Stimulated activated CD8-positive, alpha-beta memory T cell treated with anti-CD3 and anti-CD28 coated beads, Interleukin-12 subunit alpha, Interleukin-12 subunit beta, amount 100 ng/mL, for 1 hour (primary cell): ENCODE measurements at regions not wholly inside any gene's neighbourhood (a gene's known extent, or its start where the extent isn't known, plus 50 kb on each side); places are given as distances from the start of the nearest gene placed in this dataset.
"Not testable (repeated sequence)": the region's sequence is repeated elsewhere in the genome, so short reads cannot be mapped to it uniquely, and the experiment has no call there.

Experiments
- DNase-seq: peaks from one replicate; pipeline ENCODE4 v3.0.0-alpha.2; 2020; ENCODE audit warnings: low read depth

DNA sequence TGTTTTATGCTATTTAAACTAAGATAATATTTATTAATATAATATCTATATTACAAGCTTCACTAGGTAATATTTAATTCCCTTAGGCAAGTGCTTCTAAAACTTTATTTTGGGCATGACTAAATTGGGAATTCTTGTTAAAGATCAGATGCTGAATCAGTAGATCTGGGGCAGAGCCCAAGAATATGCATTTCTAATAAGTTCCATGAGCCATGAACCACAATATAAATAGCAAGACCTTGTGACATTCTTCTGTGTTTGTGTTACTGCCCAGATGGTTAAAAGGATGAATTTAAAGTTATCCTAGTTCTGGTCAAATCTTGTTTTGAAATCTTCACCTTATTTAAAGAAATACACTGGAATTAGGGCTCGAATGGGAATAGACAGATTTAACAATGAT, 258.4 kb upstream of the CACNA2D1 start:
- DNase-seq = no peak

DNA sequence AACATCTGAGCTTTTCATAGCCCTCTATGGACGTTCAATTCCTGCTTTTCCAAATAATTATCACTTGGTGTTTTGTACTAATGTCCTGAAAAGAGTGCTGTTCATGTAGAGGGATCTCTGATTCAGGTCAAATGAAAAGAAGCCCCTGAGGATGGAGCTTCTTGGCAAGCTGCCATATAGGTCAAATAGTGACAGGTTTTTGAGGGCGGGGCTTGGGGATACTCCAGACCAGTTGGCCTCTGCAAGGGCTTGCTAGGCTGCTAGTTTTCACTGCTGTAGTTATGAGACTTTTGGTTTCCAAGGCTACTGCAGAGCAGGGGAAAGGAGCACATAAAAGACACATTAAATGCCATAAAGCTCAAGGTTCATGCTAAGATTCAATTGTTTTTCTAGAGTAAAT, 257.2 kb upstream of the CACNA2D1 start:
- DNase-seq = no peak

DNA sequence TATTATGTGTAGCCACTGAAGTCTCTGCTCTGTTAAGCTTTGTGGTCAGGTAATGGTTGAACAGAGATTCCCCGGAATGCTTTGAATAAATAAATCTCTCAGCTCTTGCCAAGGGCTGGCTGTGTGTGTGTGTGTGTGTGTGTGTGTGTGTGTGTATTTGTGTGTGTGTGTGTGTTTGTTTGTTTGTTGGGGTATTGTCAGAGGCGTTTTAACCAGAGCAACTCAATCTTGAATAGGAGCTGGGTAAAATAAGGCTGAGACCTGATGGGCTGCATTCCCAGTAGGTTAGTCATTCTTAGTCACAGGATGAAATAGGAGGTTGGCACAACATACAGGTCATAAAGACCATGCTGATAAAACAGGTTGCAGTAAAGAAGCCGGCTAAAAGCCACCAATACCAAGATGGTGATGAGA, 256.2 kb upstream of the CACNA2D1 start:
- DNase-seq = no peak

DNA sequence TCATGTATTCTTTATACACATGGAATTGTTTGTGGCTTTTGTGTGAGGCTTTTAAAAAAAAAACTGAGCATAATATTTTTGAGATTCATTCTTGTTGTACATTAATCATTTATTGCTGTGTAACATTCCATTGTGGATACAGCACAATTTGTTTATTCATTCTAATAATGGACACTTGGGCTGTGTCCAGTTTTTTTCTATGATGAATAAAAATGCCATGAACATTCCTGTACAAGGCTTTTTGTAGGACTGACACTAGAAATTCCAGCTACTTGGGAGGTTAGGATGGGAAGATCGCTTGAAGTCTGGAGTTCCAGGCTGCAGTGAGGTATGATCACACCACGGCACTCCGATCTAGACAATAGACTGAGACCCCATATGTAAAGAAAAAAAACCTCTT, 254.3 kb upstream of the CACNA2D1 start:
- no peak for DNase-seq

DNA sequence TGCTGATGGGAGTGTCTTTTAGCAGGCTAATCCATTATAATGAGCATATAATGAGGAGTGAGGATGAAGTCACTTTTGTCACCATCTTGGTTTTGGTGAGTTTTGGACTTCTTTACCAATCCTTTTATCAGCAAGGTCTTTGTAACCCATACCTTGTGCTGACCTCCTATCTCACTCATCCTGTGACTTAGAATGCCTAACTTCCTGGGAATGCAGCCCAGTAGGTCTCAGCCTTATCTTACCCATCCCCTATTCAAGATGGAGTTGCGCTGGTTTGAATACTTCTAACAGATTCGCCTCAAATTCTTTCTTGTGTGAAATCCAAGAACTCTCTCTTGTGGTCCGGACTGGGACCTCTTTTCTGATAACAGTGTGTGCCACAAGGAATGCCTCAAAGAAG, 253.1 kb upstream of the CACNA2D1 start:
- no peak for DNase-seq

DNA sequence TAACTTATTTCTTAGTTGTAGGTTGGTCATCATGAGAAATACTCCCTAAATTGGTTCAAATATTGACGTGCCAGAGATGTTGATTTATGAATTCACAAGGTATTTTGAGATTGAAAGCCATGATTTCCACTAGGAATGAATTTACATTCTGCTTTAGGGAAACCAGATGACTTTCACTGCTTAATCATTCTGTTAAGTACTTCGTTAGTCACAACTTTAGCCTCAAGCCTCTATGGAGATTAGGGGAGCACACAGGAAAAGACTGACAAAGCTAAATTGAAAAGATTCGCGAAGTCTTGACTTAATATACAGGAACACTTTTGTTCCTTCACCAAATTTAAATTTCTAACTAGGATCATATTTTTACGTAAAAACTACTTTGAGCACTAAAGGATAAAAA, 250.4 kb upstream of the CACNA2D1 start:
- no peak for DNase-seq

DNA sequence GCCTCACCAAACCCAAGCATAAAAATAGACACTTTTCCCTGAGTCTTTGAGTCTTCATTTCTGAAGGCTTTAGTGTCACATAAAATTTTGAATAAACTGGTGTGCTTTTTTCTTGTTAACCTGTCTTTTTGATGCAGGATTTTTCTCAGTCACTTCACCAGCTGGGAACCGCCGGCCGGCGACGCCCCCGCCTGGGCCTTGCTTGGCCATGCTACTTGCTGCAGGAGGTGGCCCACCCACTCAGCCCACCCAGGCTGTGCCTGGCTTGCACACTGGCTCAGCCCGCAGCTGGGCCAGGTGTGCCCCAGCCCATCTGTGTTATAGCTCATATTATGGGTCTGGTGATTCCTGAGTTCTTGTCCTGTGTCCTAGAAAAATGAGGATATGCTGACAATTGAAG, 247.4 kb upstream of the CACNA2D1 start:
- no peak for DNase-seq

DNA sequence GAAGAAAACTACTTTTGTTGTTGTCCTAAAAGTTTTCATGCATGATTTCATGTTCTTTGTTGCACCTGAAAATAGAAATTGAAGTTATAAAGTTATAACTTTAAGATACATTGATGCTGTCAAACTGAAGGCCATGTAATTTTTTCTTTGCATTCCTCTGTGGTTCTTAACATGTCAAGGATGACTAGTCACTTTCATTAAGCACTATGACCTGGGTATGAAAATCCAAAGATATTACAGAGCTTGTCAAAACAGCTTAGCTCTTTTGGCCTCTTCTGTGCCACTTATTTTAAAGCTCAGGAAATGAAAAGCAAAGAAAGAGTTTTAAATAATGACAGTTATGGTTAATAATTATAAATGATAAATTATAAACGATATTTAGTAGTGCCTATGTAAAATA, 241.6 kb upstream of the CACNA2D1 start:
- DNase-seq = no peak

DNA sequence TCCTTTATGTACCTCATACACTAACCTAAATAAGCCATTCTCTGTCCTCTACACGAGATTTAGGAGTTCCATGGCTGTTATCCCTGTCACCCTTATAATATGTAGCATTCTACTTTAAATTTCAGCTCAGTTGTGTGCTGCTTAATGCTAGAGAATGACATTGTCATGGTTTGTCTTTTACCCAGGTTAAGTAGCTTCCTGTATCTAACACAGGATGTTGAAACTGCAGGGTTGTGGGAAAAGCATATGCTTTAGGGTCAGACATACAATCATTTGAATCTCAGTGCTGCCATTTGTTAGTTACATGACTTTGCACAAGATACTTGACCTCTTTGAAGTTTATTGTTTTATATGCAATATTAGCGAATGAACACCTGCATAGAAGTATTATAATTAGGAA, 235.1 kb upstream of the CACNA2D1 start:
- no peak for DNase-seq

DNA sequence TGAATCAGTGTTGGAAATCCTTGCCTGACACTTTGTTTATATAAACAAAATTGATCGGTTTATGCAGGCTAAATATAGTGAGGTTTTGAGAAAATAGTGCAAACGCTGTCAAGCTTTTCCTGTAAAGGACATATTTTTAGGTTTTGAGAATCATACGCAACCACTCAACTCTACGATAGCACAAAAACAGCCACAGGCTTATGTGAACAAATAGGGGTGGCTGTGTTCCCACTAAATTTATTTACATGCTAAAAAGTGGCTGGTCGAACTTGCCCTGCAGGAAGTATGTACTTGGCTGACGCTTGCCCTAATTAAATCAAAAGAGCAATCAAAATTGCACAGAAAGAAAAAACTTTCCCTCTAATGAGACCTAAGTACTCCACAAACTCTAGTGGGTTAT, 234.7 kb upstream of the CACNA2D1 start:
- DNase-seq = no peak

DNA sequence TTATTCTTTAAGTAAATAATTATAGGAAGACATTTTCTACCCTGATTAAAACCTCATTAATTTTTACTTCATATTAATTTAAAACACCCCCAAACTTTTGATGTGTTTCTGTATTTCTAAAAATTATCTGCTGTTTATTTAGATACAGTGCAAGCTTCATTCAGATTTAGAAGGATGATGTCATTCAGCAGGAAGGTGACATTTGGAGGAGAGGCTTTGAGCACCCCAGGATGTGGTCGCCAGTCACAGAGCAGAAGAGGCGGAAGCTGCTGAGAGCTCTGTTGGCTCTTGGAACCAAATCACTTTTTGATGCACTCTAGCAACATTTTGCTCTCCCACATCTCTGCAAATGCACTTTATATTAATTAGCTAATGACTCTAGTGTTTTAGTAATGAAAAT, 233.9 kb upstream of the CACNA2D1 start:
- peak; percentile 10 for DNase-seq

DNA sequence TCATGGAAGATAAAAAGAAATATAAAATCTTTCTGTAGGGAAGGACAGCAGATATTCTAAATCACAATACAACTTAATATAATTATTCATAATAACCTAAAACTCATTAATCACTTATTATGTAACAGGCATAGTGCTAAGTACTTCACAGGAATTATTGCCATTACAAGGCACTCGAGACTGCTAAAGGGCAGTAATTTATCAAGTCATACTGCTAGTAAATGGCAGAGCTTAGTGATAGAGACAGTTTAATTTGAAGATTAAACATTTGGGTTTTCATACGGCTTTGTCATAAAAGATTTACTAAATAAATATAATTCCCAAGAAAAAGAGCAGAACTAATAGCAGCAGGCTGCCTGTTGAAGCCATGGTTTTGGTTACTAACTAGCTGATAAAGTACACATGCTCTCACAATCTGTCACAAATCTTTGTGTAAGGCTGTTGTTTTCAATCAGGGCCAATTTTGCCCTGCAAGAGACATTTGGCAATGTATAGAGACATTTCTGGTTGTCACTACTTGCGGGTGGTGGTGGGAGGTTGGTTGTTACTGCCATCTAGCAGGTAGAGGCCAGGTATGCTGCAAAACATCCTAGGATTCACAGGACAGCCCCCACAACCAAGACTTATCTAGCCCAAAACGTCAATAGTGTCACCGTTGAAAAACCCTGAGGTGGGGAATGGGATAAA, 233.3 kb upstream of the CACNA2D1 start:
- DNase-seq = no peak

DNA sequence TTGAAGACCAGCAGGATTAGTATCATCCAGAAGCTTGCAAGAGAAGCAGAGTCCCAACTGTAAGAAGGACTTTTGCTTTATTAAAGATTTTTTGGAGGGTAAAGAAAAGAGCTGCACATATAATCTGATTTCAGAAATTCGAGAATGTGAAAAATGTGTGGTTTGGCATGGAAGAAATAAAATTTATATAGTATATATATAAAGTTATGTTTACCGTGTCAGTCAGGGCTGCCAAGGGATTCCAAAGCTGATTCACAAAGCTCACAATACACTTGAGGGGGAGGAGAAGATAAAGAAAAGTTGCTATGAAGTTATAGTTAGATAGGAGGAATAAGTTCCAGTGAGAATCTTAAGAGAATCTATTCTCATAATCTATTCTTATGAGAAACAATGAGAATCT, 231.8 kb upstream of the CACNA2D1 start:
- no peak for DNase-seq

DNA sequence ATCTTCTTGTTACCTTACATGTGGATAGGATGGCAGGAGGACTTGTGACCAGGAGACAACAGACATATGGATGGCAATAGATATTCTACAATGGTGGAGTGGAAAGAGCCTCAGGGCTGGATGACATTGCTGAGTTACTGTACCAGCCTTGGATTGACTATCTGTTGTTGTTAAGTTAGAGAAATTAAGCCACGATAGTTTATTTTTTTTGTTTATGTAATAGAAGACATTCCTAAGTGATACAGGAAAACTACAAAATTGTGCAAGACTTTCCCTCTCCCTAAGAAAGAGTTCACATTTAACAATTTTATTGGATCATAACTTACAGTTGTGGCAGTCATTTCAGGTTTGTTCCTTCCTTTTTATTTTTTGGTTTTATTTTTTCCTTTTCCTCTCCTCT, 230.7 kb upstream of the CACNA2D1 start:
- DNase-seq = no peak

DNA sequence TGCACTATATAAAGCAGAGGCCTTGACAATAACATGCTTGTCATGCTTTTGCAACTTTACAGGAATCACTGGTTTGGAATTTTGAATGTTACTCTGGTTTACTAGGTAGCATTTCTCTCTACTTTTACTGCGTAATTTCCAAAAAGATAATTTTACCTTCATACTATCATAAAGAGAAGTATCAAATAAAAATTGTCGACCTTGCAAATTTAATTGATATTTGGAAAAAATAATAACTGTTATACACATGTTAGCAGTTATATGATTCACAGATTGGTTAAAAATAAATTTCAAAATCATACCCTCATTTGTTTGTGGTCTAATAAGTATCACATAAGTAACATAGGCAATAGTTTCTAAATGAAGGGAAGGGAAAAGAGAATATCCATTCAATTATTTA, 228.5 kb upstream of the CACNA2D1 start:
- DNase-seq = no peak

DNA sequence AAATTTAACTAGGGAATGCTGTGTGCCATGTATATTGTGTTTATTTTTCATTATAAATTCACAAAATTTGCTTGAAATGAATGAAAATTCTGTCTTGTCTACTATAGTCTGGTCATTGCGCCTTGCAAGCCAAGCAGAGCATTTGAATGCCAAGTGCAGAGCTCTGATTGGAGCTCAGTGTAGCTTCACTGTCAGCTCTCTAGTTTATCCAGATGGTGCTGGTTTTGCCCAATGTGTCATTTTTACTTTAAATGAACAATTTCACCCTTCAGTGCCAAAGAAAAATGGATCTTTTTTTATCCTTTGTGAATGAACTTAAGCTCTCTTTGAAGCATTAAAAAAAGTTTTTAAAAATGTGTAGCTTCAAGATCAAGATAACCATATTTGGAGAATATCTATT, 225.6 kb upstream of the CACNA2D1 start:
- DNase-seq = no peak

DNA sequence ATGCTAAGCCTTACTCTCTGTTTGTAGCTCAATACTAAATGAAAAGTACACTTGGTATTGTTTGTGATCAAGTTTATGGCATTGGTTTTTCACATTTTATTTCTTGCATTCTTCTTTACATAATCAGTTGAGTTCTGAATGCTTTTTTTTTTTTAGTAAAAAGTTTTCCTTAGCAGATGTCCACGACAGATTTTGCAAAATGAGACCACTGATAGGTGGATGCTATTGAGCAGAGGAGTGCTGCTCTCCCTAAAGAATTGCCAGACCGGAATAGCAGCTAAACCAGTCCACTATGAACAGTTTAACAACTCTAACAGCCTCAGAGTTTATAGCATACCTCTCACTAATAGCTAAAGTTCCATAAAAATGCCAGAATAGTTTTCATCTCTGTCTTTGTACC, 225.1 kb upstream of the CACNA2D1 start:
- no peak for DNase-seq

DNA sequence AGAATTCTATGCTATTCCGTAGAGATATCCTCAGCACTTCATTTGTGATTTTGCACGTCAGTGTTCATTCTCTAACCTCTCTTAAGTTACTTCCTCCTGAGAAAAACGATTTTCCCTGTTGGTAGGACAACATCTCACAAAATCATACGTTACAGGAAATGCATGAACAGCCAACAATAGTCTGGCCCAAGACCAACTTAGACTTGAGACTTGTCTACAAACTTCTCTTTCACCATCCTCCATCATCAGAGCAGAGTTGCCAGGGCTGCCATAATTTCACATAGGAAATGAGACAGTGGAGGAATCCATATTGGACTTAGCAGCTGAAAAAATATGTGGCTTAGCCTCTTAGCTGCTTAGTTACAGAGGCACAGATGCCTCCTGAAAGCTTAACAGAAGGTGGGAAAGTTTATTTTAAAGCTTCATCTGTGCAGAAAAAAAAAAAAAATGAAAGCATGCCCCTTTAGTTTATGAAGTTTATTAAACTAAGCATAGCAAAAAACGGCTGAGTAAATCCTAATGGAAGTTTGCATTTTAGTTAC, 222.5 kb upstream of the CACNA2D1 start:
- no peak for DNase-seq

DNA sequence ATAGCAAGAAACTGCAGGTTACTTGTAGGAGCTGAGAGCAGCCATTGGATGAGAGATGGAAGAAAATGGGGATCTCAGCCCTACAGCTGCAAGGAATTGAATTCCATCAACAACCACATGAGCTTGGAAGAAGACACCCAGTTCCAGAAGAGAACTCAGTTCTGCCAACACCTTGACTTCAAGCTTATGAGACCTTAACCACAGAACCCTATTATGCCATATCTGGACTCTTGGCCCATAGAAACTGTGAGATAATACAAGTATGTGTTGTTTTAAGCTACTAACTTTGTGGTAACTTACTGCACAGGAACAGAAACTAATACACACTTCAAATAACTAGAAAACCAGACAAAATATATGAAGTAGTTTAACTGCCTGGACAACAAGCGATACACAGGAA, 212.4 kb upstream of the CACNA2D1 start:
- DNase-seq = no peak

DNA sequence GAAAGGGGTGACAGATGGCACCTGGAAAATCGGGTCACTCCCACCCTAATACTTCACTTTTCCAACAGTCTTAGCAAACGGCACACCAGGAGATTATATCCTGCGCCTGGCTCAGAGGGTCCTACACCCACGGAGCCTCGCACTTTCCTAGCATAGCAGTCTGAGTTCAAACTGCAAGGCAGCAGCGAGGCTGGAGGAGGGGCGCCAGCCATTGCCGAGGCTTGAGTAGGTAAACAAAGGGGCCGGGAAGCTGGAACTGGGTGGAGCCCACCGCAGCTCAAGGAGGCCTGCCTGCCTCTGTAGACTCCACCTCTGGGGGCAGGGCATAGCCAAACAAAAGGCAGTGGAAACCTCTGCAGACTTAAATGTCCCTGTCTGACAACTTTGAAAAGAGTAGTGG, 206.5 kb upstream of the CACNA2D1 start:
- DNase-seq = not testable (repeated sequence)

DNA sequence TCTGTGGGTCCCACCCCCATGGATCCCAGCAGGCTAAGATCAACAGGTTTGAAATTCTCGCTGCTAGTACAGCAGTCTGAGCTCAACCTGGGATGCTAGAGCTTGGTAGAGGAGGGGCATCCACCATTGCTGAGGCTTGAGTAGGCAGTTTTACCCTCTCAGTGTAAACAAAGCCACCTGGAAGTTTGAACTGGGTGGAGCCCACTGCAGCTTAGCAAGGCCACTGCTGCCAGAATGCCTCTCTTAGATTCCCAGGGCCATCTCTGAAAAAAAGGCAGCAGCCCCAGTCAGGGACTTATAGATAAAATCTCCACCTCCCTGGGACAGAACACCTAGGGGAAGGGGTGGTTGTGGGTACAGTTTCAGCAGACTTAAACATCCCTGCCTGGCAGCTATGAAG, 190.0 kb upstream of the CACNA2D1 start:
- no peak for DNase-seq

DNA sequence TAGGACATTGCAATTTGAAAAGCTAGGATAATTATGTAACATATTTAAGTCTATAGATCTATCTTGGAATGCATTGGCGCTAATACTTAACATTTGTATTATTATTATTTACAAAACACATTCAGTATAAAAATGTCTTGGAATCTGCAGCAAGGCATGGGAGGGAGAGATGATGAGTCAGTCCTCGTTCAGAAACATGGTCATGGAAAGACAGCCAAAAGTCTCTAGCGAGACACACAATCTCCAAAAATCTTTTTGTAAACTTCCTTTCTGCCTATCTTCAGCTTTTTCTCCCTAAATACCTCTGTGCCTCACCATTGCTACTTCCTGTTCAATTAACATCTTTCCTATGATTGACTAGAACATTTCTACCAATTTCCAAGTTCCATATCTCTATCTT, 188.4 kb upstream of the CACNA2D1 start:
- DNase-seq = no peak

DNA sequence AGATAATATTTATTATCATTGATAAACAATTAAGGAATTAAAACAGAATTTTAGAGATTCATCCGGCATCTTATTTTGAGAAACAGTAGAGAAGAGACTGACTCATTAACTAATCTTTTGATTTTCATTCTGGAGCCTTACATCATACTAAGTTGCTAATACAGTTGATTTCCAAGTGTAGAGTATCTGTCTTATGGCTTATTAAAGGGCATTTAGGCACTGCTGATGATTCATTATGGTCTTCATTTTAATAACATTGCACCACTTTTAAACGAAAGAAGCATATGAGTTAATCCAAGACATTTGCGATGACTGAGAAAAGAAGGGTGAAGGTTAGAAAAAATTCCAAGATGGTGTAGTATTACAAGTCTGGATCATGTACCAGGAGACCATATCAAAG, 186.0 kb upstream of the CACNA2D1 start:
- no peak for DNase-seq

DNA sequence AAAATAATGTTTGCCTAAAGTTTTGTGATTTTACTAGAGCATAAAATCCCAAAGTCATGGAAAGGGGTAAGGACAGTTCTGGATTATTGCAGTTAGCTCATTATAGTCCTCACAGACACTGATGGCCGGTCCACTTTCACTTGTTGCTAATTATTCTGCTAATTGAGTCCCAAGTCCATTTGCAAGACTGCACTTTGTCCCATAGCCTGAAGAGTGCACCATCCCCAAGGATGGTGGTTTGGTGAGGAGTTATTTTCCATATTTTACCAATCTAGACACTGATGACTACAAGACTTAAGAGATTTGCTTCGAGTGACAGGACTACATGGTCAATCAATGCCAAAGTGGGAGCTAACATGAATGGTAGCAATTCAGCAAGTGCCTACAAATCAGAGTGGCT, 181.8 kb upstream of the CACNA2D1 start:
- DNase-seq = no peak

DNA sequence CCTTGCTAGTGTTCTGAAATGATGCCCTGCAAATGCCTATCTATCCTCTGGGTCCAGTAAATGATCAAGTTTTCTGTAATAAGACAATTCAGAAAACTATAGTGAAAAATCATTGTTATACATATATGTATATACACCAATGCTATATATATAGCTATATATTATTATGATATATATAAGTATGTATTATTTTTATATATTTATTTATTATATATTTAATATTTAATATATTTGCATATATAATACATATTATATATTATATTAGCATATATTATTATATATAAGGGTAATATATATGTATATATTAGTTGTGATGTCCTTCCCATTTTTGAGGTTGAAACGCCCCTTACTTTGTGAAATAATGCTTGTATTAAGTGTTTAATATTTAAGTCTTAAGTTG, 181.4 kb upstream of the CACNA2D1 start:
- no peak for DNase-seq
